ENCODE measurements at regions not wholly inside any gene's neighbourhood (a gene's known extent, or its start where the extent isn't known, plus 50 kb on each side); places are given as distances from the start of the nearest gene placed in this dataset.

DNA sequence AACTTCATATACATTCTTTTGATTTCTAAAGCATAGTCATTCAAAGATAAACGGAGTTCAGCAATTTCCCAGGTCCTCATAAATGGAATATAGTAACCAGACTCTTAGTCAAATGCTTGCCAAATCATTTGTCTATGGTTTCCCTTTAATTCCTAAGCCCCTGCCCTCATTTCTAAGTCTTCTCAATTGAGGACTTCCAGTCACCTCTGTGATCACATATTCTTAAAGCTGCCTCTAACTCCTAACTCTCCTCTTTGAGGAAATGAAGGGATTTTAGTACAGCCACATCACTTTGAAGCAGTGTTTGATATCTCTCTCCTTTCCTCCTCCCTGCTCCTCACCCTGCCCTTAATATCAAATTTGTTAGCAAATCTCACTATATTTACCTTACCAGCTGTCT, 58.7 kb downstream of the PLEKHG1 start:
- Histone ChIP-seq H3K9me2 (ENCODE audit: insufficient read depth, low read length) (no peaks in the 10 kb centered on the region), H3K4me2 (ENCODE audit: low read length) (no peak overlapping the region), H3K4me3 (ENCODE audit: low read length) (no peak overlapping the region), H3K27ac (ENCODE audit: low read length) (no peak overlapping the region), H3K79me2 (replicated peaks; ENCODE audit: insufficient read depth, low read length) (no peaks in the 10 kb centered on the region), H3K9ac (ENCODE audit: low read length) (no peak overlapping the region), H3K36me3 (ENCODE audit: insufficient read depth, low read length) (no peaks in the 10 kb centered on the region), H3K27me3 (ENCODE audit: insufficient read depth, low read depth, low read length) (no peaks in the 10 kb centered on the region), H3K9me3 (ENCODE audit: low read length) (no peaks in the 10 kb centered on the region), H2AFZ (ENCODE audit: low read depth, low read length) (no peak overlapping the region), H3F3A (ENCODE audit: insufficient read depth, low read length, poor library complexity, severe bottlenecking) (no peaks in the 10 kb centered on the region), H4K20me1 (ENCODE audit: insufficient read depth) (no peaks in the 10 kb centered on the region)
- no peak for TF ChIP-seq EZH2 (IDR thresholded peaks at IDR 0.05; ENCODE audit: borderline replicate concordance, insufficient read depth, low read length, poor library complexity, severe bottlenecking)

DNA sequence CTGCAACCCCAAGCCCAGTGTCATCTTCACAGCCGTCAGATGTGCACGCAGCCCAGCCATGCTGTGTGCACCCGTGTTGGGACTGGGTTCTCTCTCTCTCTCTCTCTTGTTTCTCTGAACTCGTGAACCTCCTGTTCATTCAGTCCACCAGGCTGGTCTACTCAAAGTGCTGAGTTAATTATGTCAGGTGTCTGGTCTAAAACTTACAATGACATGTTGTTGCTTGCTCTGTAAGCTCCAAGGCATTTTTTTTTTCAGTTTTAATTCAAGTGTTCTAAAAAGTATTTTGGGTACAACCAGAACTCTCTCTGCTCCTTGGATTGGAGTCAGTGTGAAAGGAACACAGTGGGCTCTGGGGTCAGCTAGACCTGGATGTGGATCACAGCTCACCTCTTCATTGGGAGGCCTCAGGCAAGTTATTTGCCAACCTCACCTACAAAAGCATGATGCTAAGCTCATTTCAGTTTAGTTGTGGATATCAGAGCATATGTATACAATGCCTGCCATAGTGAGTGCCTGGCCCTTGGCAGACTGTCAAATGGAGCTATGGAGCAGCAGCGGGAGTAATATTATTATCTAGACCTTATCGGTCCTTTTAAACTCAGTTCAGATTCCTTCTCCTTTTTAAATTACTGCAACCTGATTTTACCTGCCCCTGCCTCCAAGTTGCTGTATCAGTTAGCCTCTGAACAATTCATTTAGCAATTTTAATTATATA, 59.5 kb downstream of the PLEKHG1 start:
- H3K27ac ChIP-seq (ENCODE audit: low read length): no peak overlapping the region
- H3K27me3 ChIP-seq (ENCODE audit: insufficient read depth, low read depth, low read length): no peaks in the 10 kb centered on the region
- TF ChIP-seq, protein P1, sequence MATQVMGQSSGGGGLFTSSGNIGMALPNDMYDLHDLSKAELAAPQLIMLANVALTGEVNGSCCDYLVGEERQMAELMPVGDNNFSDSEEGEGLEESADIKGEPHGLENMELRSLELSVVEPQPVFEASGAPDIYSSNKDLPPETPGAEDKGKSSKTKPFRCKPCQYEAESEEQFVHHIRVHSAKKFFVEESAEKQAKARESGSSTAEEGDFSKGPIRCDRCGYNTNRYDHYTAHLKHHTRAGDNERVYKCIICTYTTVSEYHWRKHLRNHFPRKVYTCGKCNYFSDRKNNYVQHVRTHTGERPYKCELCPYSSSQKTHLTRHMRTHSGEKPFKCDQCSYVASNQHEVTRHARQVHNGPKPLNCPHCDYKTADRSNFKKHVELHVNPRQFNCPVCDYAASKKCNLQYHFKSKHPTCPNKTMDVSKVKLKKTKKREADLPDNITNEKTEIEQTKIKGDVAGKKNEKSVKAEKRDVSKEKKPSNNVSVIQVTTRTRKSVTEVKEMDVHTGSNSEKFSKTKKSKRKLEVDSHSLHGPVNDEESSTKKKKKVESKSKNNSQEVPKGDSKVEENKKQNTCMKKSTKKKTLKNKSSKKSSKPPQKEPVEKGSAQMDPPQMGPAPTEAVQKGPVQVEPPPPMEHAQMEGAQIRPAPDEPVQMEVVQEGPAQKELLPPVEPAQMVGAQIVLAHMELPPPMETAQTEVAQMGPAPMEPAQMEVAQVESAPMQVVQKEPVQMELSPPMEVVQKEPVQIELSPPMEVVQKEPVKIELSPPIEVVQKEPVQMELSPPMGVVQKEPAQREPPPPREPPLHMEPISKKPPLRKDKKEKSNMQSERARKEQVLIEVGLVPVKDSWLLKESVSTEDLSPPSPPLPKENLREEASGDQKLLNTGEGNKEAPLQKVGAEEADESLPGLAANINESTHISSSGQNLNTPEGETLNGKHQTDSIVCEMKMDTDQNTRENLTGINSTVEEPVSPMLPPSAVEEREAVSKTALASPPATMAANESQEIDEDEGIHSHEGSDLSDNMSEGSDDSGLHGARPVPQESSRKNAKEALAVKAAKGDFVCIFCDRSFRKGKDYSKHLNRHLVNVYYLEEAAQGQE (IDR thresholded peaks at IDR 0.05; ENCODE audit: borderline replicate concordance): no peak
- TF ChIP-seq SMC3 (conservative IDR thresholded peaks at IDR 0.05; ENCODE audit: poor library complexity) (no peak), TAF1 (IDR thresholded peaks at IDR 0.05; ENCODE audit: low read depth) (no peak), RAD21 (conservative IDR thresholded peaks at IDR 0.05) (no peak), POLR2AphosphoS5 (IDR thresholded peaks at IDR 0.05) (no peak), EP300 (conservative IDR thresholded peaks at IDR 0.05; ENCODE audit: poor library complexity, severe bottlenecking) (no peak), EZH2 (IDR thresholded peaks at IDR 0.05; ENCODE audit: borderline replicate concordance, insufficient read depth, low read length, poor library complexity, severe bottlenecking) (no peak), MXI1 (conservative IDR thresholded peaks at IDR 0.05; ENCODE audit: poor library complexity, severe bottlenecking) (no peak)
- TF ChIP-seq, protein P2, sequence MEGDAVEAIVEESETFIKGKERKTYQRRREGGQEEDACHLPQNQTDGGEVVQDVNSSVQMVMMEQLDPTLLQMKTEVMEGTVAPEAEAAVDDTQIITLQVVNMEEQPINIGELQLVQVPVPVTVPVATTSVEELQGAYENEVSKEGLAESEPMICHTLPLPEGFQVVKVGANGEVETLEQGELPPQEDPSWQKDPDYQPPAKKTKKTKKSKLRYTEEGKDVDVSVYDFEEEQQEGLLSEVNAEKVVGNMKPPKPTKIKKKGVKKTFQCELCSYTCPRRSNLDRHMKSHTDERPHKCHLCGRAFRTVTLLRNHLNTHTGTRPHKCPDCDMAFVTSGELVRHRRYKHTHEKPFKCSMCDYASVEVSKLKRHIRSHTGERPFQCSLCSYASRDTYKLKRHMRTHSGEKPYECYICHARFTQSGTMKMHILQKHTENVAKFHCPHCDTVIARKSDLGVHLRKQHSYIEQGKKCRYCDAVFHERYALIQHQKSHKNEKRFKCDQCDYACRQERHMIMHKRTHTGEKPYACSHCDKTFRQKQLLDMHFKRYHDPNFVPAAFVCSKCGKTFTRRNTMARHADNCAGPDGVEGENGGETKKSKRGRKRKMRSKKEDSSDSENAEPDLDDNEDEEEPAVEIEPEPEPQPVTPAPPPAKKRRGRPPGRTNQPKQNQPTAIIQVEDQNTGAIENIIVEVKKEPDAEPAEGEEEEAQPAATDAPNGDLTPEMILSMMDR (IDR thresholded peaks at IDR 0.05; ENCODE audit: poor library complexity, severe bottlenecking): no peak
- no peaks in the 10 kb centered on the region for H3K9me3 ChIP-seq (ENCODE audit: low read length)
- H3K4me3 ChIP-seq (ENCODE audit: low read length): no peak overlapping the region
- no peak overlapping the region for H3K9ac ChIP-seq (ENCODE audit: low read length)
- no peaks in the 10 kb centered on the region for H4K20me1 ChIP-seq (ENCODE audit: insufficient read depth)
- no peak overlapping the region for H3K4me2 ChIP-seq (ENCODE audit: low read length)
- no peak overlapping the region for H2AFZ ChIP-seq (ENCODE audit: low read depth, low read length)
- no peaks in the 10 kb centered on the region for H3K79me2 ChIP-seq (replicated peaks; ENCODE audit: insufficient read depth, low read length)
- H3K9me2 ChIP-seq (ENCODE audit: insufficient read depth, low read length): no peaks in the 10 kb centered on the region
- no peaks in the 10 kb centered on the region for H3K36me3 ChIP-seq (ENCODE audit: insufficient read depth, low read length)
- no peaks in the 10 kb centered on the region for H3F3A ChIP-seq (ENCODE audit: insufficient read depth, low read length, poor library complexity, severe bottlenecking)

All from neural cell (in vitro differentiated cells).